Caco-2 (cell line): ENCODE measurements at regions not wholly inside any gene's neighbourhood (a gene's known extent, or its start where the extent isn't known, plus 50 kb on each side); places are given as distances from the start of the nearest gene placed in this dataset.

Experiments
- BruUV-seq: library from RNA; stranded (reverse); fragments of 400-500 nt; replicated peaks from 2 replicates; lab custom pipeline; 2021; lab: Mats Ljungman, UMichigan
- CTCF ChIA-PET: fragments of 300-600 bp; sonication (Branson Sonifier 250); formaldehyde crosslinking; loops from one replicate; lab custom pipeline; 2022; ENCODE audit warnings: antibody characterized with exemption; lab: Charles Lee
- POLR2A ChIA-PET: fragments of 300-600 bp; sonication (Branson Sonifier 250); formaldehyde crosslinking; loops from one replicate; lab custom pipeline; 2022; ENCODE audit warnings: antibody characterized with exemption; lab: Charles Lee
- DNase-seq, 2 experiments: peaks; one replicate each; pipeline versions ENCODE4 v3.0.0 to v3.0.0-alpha.2; 2020 to 2022
- H3K27me3 ChIP-seq: replicated peaks from 2 replicates; pipeline ENCODE4 v1.6.0; 2011; ENCODE audit warnings: low read length; ENCODE audit not compliant: control insufficient read depth, insufficient read depth
- H3K36me3 ChIP-seq: 2 replicates; pipeline ENCODE4 v1.5.1; 2011; ENCODE audit warnings: low read length; ENCODE audit not compliant: control insufficient read depth, insufficient read depth
- H3K4me1 ChIP-seq: fragments of 250-450 bp; sonication (Bioruptor Pico); 2 replicates; pipeline ENCODE4 v1.5.1; 2020; ENCODE audit warnings: mild to moderate bottlenecking
- H3K4me3 ChIP-seq: 2 replicates; pipeline ENCODE4 v1.5.1; 2011; ENCODE audit warnings: low read depth, mild to moderate bottlenecking, control low read depth, low read length
- H3K9me3 ChIP-seq: fragments of 250-450 bp; sonication (Bioruptor Pico); 2 replicates; pipeline ENCODE4 v1.5.1; 2020; ENCODE audit warnings: mild to moderate bottlenecking, moderate library complexity
- H3K27ac Mint-ChIP-seq: one replicate; pipeline ENCODE4 v1.8.0; 2022; ENCODE audit warnings: mixed read lengths; ENCODE audit not compliant: unreplicated experiment
- H3K27me3 Mint-ChIP-seq: one replicate; pipeline ENCODE4 v1.8.0; 2022; ENCODE audit warnings: mixed read lengths; ENCODE audit not compliant: insufficient read depth, unreplicated experiment
- H3K36me3 Mint-ChIP-seq: one replicate; pipeline ENCODE4 v1.8.0; 2022; ENCODE audit warnings: mild to moderate bottlenecking, mixed read lengths; ENCODE audit not compliant: insufficient read depth, unreplicated experiment
- H3K4me1 Mint-ChIP-seq: one replicate; pipeline ENCODE4 v1.8.0; 2022; ENCODE audit warnings: low read depth, mixed read lengths; ENCODE audit not compliant: unreplicated experiment
- H3K4me3 Mint-ChIP-seq: one replicate; pipeline ENCODE4 v1.8.0; 2022; ENCODE audit warnings: mild to moderate bottlenecking, moderate library complexity, mixed read lengths; ENCODE audit not compliant: unreplicated experiment
- H3K9me3 Mint-ChIP-seq: one replicate; pipeline ENCODE4 v1.8.0; 2022; ENCODE audit warnings: mixed read lengths; ENCODE audit not compliant: unreplicated experiment
- CTCF ChIP-seq, 2 experiments: fragments of 200-600 bp in 1 of 2; IDR thresholded peaks; 1 replicate in 1 of 2; 2 replicates in 1 of 2; pipeline versions ENCODE4 v1.5.1 to v1.8.0; 2011 to 2022; ENCODE audit warnings: antibody characterized with exemption in 1 of 2, control low read depth in 1 of 2, inconsistent platforms in 1 of 2, low read depth in 1 of 2, low read length in 1 of 2, mild to moderate bottlenecking in 1 of 2, moderate library complexity in 1 of 2; ENCODE audit not compliant: insufficient read depth in 1 of 2, severe bottlenecking in 1 of 2, unreplicated experiment in 1 of 2
- intact Hi-C: fragments of 100-400 bp; cut with micrococcal nuclease; formaldehyde crosslinking; loops from one replicate; pipeline ENCODE4 v1.10.0; 2022; ENCODE audit not compliant: unreplicated experiment

GRCh38 chr11:42329929-42330565 is 870.6 kb upstream of the LRRC4C start:
- Mint-ChIP-seq H3K27me3 (no peaks in the 10 kb centered on the region), H3K4me3 (no peak overlapping the region), H3K9me3 (peaks cover 14% of the 10 kb centered on the region), H3K36me3 (no peaks in the 10 kb centered on the region), H3K4me1 (no peaks in the 10 kb centered on the region), H3K27ac (no peak overlapping the region)
- TF ChIP-seq CTCF (IDR thresholded peaks at IDR 0.05; ENCODE audit: insufficient read depth in 1 of 2, low read depth in 1 of 2, low read length in 1 of 2, severe bottlenecking in 1 of 2, unreplicated experiment in 1 of 2) = no peak
- ChIA-PET CTCF (interaction anchor here (0.7 kb wide), 1 partner anchor 949 kb away, joined by 3 read pairs; no protein-coding TSS in a partner anchor), POLR2A (no interaction called here)
- H3K4me1 ChIP-seq = no peaks in the 10 kb centered on the region
- H3K27me3 ChIP-seq = no peaks in the 10 kb centered on the region
- no peak overlapping the region for H3K4me3 ChIP-seq
- H3K9me3 ChIP-seq = no peaks in the 10 kb centered on the region
- DNase-seq = no peak
- H3K36me3 ChIP-seq = no peaks in the 10 kb centered on the region
- no TSS peak for BruUV-seq
- intact Hi-C loops = no loop called here

GRCh38 chr11:42337786-42338455 is 878.5 kb upstream of the LRRC4C start:
- H3K9me3 ChIP-seq = no peaks in the 10 kb centered on the region
- no peaks in the 10 kb centered on the region for H3K36me3 Mint-ChIP-seq
- POLR2A ChIA-PET = no interaction called here

More at GRCh38 chr11:42337786-42338455, 878.5 kb upstream of the LRRC4C start:
- no TSS peak for BruUV-seq
- Histone ChIP-seq H3K27me3 (no peaks in the 10 kb centered on the region), H3K4me1 (no peaks in the 10 kb centered on the region), H3K36me3 (no peaks in the 10 kb centered on the region), H3K4me3 (no peak overlapping the region)
- Mint-ChIP-seq H3K27me3 (no peaks in the 10 kb centered on the region), H3K4me1 (no peaks in the 10 kb centered on the region), H3K9me3 (peaks cover 10% of the 10 kb centered on the region), H3K27ac (no peak overlapping the region), H3K4me3 (no peak overlapping the region)
- no peak for TF ChIP-seq CTCF (IDR thresholded peaks at IDR 0.05; ENCODE audit: insufficient read depth in 1 of 2, low read depth in 1 of 2, low read length in 1 of 2, severe bottlenecking in 1 of 2, unreplicated experiment in 1 of 2)
- no peak for DNase-seq
- intact Hi-C loops = no loop called here
- CTCF ChIA-PET = no interaction called here
